ENCODE measurements at regions not wholly inside any gene's neighbourhood (a gene's known extent, or its start where the extent isn't known, plus 50 kb on each side); places are given as distances from the start of the nearest gene placed in this dataset.

DNA sequence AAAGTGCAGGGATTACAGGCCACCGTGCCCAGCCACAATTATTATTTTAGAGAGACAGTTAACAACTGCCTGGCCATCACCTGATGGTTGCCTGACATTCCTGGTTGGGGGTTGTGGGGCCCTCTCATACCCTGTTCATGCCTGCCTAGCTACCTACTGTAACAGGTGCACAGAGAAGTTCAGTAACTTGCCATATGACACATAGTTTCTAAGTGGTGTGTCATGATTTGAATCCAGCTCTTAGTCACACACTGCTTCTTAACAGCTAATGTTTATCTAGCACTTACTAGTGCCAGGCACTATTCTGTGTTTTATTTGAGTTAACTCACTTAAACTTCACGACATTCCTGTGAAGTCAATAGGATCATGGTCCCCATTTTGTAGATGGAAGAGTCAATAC, 122.7 kb upstream of the JADE1 start:
- H3K27ac Mint-ChIP-seq (ENCODE audit: unreplicated experiment) = no peak overlapping the region
- CTCF ChIA-PET = interaction anchor here (1.5 kb wide), 1 partner anchor 233 kb away, joined by 3 read pairs; no protein-coding TSS in a partner anchor
- H3K27me3 ChIP-seq (replicated peaks; ENCODE audit: control insufficient read depth, insufficient read depth, low read length) = no peaks in the 10 kb centered on the region
- H3K4me1 ChIP-seq = peaks cover 19% of the 10 kb centered on the region
- no peaks in the 10 kb centered on the region for H3K9me3 Mint-ChIP-seq (ENCODE audit: unreplicated experiment)
- no peaks in the 10 kb centered on the region for H3K27me3 Mint-ChIP-seq (ENCODE audit: insufficient read depth, unreplicated experiment)
- H3K4me1 Mint-ChIP-seq (ENCODE audit: low read depth, unreplicated experiment) = no peaks in the 10 kb centered on the region
- TF ChIP-seq, protein P1, sequence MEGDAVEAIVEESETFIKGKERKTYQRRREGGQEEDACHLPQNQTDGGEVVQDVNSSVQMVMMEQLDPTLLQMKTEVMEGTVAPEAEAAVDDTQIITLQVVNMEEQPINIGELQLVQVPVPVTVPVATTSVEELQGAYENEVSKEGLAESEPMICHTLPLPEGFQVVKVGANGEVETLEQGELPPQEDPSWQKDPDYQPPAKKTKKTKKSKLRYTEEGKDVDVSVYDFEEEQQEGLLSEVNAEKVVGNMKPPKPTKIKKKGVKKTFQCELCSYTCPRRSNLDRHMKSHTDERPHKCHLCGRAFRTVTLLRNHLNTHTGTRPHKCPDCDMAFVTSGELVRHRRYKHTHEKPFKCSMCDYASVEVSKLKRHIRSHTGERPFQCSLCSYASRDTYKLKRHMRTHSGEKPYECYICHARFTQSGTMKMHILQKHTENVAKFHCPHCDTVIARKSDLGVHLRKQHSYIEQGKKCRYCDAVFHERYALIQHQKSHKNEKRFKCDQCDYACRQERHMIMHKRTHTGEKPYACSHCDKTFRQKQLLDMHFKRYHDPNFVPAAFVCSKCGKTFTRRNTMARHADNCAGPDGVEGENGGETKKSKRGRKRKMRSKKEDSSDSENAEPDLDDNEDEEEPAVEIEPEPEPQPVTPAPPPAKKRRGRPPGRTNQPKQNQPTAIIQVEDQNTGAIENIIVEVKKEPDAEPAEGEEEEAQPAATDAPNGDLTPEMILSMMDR (IDR thresholded peaks at IDR 0.05; ENCODE audit: insufficient read depth in 1 of 2, low read depth in 1 of 2, low read length in 1 of 2, severe bottlenecking in 1 of 2, unreplicated experiment in 1 of 2) = no peak
- POLR2A ChIA-PET = no interaction called here
- no peak overlapping the region for H3K4me3 ChIP-seq (ENCODE audit: low read depth, low read length)
- no peaks in the 10 kb centered on the region for H3K36me3 ChIP-seq (ENCODE audit: control insufficient read depth, insufficient read depth, low read length)
- no peak for DNase-seq
- H3K9me3 ChIP-seq = peaks cover 9% of the 10 kb centered on the region
- H3K4me3 Mint-ChIP-seq (ENCODE audit: unreplicated experiment) = no peak overlapping the region
- intact Hi-C loops (cut with micrococcal nuclease; ENCODE audit: unreplicated experiment) = no loop called here
- BruUV-seq (replicated peaks) = no TSS peak
- no peaks in the 10 kb centered on the region for H3K36me3 Mint-ChIP-seq (ENCODE audit: insufficient read depth, unreplicated experiment)

- peaks cover 19% of the 10 kb centered on the region for H3K4me1 ChIP-seq
- BruUV-seq (replicated peaks) = no TSS peak
- H3K27ac Mint-ChIP-seq (ENCODE audit: unreplicated experiment) = no peak overlapping the region
- H3K27me3 Mint-ChIP-seq (ENCODE audit: insufficient read depth, unreplicated experiment) = no peaks in the 10 kb centered on the region
- peaks cover 9% of the 10 kb centered on the region for H3K9me3 ChIP-seq
- H3K27me3 ChIP-seq (replicated peaks; ENCODE audit: control insufficient read depth, insufficient read depth, low read length) = no peaks in the 10 kb centered on the region
- no peak overlapping the region for H3K4me3 Mint-ChIP-seq (ENCODE audit: unreplicated experiment)
- no peaks in the 10 kb centered on the region for H3K4me1 Mint-ChIP-seq (ENCODE audit: low read depth, unreplicated experiment)
- no peaks in the 10 kb centered on the region for H3K36me3 Mint-ChIP-seq (ENCODE audit: insufficient read depth, unreplicated experiment)
- no peak overlapping the region for H3K4me3 ChIP-seq (ENCODE audit: low read depth, low read length)
- DNase-seq = peak; percentile 3 to 37
- ChIA-PET CTCF (interaction anchor here (1.5 kb wide), 1 partner anchor 232 kb away, joined by 3 read pairs; no protein-coding TSS in a partner anchor), POLR2A (no interaction called here)
- H3K36me3 ChIP-seq (ENCODE audit: control insufficient read depth, insufficient read depth, low read length) = no peaks in the 10 kb centered on the region
- TF ChIP-seq, protein P1 (IDR thresholded peaks at IDR 0.05; ENCODE audit: insufficient read depth in 1 of 2, low read depth in 1 of 2, low read length in 1 of 2, severe bottlenecking in 1 of 2, unreplicated experiment in 1 of 2) = no peak
- no peaks in the 10 kb centered on the region for H3K9me3 Mint-ChIP-seq (ENCODE audit: unreplicated experiment)
- intact Hi-C loops (cut with micrococcal nuclease; ENCODE audit: unreplicated experiment) = no loop called here
Measured at GRCh38 chr4:128686032-128686465, 123.5 kb upstream of the JADE1 start.

- peaks cover 14% of the 10 kb centered on the region for H3K4me1 ChIP-seq
- H3K9me3 ChIP-seq = peaks cover 9% of the 10 kb centered on the region
- intact Hi-C loops (cut with micrococcal nuclease; ENCODE audit: unreplicated experiment) = no loop called here
- H3K4me3 ChIP-seq (ENCODE audit: low read depth, low read length) = no peak overlapping the region
- DNase-seq = no peak
- no peak overlapping the region for H3K27ac Mint-ChIP-seq (ENCODE audit: unreplicated experiment)
- H3K4me1 Mint-ChIP-seq (ENCODE audit: low read depth, unreplicated experiment) = no peaks in the 10 kb centered on the region
- H3K27me3 Mint-ChIP-seq (ENCODE audit: insufficient read depth, unreplicated experiment) = no peaks in the 10 kb centered on the region
- H3K27me3 ChIP-seq (replicated peaks; ENCODE audit: control insufficient read depth, insufficient read depth, low read length) = no peaks in the 10 kb centered on the region
- H3K9me3 Mint-ChIP-seq (ENCODE audit: unreplicated experiment) = no peaks in the 10 kb centered on the region
- ChIA-PET POLR2A (no interaction called here), CTCF (no interaction called here)
- BruUV-seq (replicated peaks) = no TSS peak
- TF ChIP-seq, protein P1 (IDR thresholded peaks at IDR 0.05; ENCODE audit: insufficient read depth in 1 of 2, low read depth in 1 of 2, low read length in 1 of 2, severe bottlenecking in 1 of 2, unreplicated experiment in 1 of 2) = no peak
- no peak overlapping the region for H3K4me3 Mint-ChIP-seq (ENCODE audit: unreplicated experiment)
- no peaks in the 10 kb centered on the region for H3K36me3 Mint-ChIP-seq (ENCODE audit: insufficient read depth, unreplicated experiment)
- no peaks in the 10 kb centered on the region for H3K36me3 ChIP-seq (ENCODE audit: control insufficient read depth, insufficient read depth, low read length)
Measured at GRCh38 chr4:128684016-128684415, 125.5 kb upstream of the JADE1 start.

Data from Caco-2 (cell line).